PC-3 (cell line): ENCODE measurements at regions not wholly inside any gene's neighbourhood (a gene's known extent, or its start where the extent isn't known, plus 50 kb on each side); places are given as distances from the start of the nearest gene placed in this dataset.

Experiments used
- CTCF ChIP-seq: fragments of 300-600 bp; sonication (generic); conservative IDR thresholded peaks from 2 replicates; pipeline ENCODE4 v1.5.1; 2017; ENCODE audit warnings: antibody characterized with exemption, low read depth, mild to moderate bottlenecking, low read length
- EZH2 ChIP-seq: fragments of 300-600 bp; sonication (generic); IDR thresholded peaks from one replicate; pipeline ENCODE4 v1.6.1; 2017; ENCODE audit warnings: antibody characterized with exemption, mild to moderate bottlenecking, low read length; ENCODE audit not compliant: unreplicated experiment

- TF ChIP-seq CTCF, result no peak
- TF ChIP-seq EZH2, result no peak
These were observed 183.1 kb downstream of the FAM43A start for GRCh38 chr3:194868831-194869230.
